Endometrial microvascular endothelial cells (primary cell): ENCODE measurements at regions not wholly inside any gene's neighbourhood (a gene's known extent, or its start where the extent isn't known, plus 50 kb on each side); places are given as distances from the start of the nearest gene placed in this dataset.

ENCODE experiments used
- in situ Hi-C: cut with HindIII; loops from 2 replicates; pipeline ENCODE4 v1.10.0; 2017; ENCODE audit warnings: low sequenced_read_pairs, low pct_unique_long_range_greater_than_20kb; ENCODE audit errors: inconsistent ontology term

DNA sequence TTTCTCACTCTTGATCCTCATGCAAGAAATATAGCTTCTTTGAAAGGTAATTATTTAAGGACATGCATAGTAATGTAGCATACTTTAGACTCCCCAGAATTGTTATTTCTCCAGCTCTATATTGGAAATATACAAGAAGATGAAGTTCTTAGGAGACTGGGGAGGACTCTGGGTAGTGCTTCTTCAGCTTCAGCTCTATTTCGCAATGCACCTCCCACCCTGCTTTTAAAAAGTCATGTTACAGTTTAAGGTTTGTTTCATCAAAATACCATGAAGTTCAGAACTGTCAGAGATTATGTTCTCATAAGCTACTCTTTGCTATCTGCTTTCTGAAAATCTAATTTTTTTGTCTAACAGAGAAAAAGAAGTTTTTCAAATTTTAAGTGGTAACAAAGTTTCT, 586.2 kb upstream of the ADGRL4 start:
- in situ Hi-C loops = no loop called here

GRCh38 chr1:79588719-79589118, 582.2 kb upstream of the ADGRL4 start:
- in situ Hi-C loops = no loop called here

- in situ Hi-C loops = no loop called here
Observed at GRCh38 chr1:79587229-79587628, 580.7 kb upstream of the ADGRL4 start.

DNA sequence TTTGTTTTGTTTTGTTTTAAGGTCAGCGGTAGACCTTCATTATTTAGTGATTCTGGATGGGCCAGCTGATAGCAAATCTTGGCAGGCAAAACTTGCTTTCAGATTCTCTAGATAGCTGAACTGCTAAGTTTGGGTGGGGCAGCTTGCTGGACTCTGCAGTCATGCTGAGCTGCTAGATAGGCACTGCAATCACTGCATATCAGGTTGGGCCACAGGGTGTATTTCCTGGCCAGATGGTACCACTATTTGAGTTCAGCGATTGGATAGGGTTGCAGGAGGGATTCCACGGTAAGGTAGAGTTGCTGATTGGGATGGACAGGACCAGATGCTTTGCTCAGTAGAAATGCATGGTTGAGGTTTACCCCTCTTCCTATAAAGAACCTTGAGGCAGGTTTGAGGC, 579.3 kb upstream of the ADGRL4 start:
- in situ Hi-C loops = no loop called here

- in situ Hi-C loops = no loop called here
Observed at GRCh38 chr1:79575424-79575823, 568.9 kb upstream of the ADGRL4 start.

DNA sequence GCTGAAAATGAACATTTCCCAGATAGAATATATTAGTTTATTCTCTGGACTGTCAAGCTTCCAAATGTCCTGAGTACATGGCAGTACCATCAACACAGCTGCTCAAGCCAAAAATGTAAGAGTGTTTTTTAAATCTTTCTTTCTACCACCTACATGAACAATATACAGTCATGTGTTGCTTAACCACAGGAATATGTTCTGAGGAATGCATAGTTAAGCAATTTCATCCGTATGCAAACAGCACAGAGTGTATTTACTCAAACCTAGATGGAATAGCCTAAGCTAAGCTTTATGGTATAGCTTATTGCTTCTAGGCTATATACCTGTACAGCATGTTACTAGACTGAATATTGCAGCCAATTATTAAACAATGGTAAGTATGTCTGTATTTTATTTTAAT, 561.9 kb upstream of the ADGRL4 start:
- in situ Hi-C loops = no loop called here

DNA sequence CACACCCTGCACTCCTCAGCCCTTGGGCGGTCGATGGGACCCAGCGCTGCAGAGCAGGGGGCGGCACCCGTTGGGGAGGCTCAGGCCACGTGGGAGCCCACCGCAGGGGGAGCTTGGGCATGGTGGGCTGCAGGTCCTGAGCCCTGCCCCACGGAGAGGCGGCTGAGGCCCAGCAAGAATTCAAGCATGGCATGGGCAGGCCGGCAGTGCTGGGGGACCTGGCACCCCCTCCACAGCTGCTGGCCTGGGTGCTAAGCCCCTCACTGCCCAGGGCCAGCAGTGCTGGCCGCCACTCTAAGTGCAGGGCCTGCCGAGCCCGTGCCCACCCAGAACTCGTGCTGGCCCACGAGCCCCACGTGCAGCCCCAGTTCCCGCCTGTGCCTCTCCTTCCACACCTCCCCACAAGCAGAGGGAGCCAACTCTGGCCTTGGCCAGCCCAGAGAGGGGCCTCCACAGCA, 555.0 kb upstream of the ADGRL4 start:
- in situ Hi-C loops = no loop called here

DNA sequence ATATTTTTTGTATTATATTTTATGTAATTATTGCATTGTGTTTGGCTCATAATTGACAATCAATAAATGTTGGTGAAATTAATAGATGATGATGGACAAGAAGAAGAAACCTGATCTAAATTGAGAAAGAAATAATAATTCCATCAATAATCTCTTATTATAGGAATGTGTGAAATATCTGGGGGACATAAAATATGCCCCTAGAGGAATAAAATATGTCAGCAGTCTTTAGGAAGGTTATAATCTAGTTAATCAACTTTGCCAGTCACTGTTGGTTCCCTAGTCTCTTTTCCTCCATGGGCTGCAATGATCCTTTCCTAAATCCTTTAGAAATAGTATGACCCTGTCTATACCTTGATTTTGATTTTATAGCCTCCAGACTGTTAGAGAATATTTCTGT, 549.7 kb upstream of the ADGRL4 start:
- in situ Hi-C loops = no loop called here

GRCh38 chr1:79554688-79555087, 548.2 kb upstream of the ADGRL4 start:
- in situ Hi-C loops = no loop called here

DNA sequence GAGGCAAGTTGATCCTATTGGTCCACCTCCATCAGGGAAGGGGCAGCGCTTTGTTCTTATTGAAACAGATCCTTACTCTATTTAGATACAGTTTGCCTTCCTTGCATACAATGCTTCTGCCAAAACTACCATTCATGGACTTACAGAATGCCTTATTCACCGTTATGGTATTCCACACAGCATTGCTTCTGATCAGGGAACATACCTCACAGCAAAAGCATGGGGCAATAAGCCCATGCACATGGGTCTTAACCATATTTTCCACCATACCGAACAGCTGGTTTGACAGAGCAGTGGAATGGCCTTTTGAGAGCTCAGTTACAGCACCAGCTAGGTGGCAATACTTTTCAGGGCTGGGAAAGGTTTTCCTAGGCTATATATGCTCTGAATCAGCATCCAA, 544.8 kb upstream of the ADGRL4 start:
- in situ Hi-C loops = no loop called here

- in situ Hi-C loops = no loop called here
Observed at GRCh38 chr1:79550402-79550801, 543.9 kb upstream of the ADGRL4 start.

DNA sequence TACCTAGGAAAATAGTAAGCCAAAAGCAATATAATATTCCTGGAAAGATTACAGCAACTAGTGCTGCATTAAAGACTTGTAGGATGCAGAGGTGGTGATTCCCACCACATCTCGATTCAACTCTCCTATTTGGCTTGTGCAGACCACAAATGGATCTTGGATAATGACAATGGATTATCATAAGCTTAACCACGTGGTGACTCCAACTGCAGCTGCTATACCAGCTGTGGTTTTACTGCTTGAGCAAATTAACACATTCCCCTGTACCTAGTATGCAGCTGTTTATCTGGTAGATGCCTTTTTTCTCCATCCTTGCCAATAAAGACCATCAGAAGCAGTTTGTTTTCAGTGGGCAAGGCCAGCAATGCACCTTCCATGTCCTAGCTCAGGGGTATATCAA, 542.7 kb upstream of the ADGRL4 start:
- in situ Hi-C loops = no loop called here

- in situ Hi-C loops = no loop called here
Observed at GRCh38 chr1:79547514-79547913, 541.0 kb upstream of the ADGRL4 start.

DNA sequence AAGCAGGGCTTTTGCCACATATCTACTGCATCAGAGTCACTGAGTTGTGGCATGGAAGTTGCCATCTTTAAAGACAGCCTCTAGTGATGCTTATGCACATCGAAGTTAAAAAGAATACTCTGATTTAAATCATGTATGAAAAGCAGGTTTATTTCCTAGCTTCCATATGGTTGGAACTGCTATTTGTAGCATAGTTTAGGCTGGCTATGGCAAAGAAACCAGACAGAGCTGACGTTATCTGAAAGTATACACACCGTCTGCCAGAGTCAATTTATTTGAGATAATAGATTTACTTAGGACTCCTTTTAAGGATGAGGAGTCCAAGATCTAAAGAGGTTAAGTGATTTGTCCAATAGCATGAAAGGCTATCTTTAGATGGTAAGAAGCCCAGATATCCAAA, 536.9 kb upstream of the ADGRL4 start:
- in situ Hi-C loops = no loop called here

DNA sequence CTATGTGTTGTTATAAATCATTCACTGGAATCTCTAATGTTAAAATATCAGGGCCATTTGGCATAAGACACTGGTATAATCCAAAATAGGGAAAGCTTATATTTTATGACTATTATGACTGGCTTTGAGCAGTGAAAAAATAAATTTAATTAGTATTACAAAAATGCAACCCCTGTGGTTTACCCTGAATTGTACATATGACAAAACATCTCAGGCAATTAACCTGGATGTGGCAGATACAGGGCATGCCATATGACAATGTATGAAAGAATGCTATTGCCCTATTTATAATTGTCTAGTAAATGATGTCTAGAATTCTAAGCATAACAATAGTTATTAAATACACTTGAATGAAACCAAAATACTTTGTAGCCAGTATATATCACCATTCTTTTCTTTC, 532.5 kb upstream of the ADGRL4 start:
- in situ Hi-C loops = no loop called here

DNA sequence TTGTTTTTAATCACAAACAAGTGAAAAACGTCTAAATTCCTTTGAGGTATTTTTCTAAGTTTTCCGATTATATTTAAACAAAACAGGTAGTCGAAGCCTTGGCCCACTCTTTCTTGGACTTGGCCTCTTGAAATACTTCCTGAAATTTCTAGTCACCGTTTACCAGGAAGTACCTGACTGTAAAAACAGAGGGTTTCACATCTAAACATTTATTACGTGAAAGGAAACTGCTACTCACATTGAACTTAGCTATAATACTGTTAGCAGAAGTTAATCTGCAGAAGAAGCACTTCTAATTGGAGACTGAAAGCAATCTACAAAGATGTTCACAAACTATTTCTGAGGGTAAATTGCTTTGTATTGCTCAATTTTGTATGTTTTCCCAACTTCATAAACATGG, 526.0 kb upstream of the ADGRL4 start:
- in situ Hi-C loops = no loop called here

GRCh38 chr1:79531790-79532189, 525.3 kb upstream of the ADGRL4 start:
- in situ Hi-C loops = no loop called here

GRCh38 chr1:79530476-79530875, 523.9 kb upstream of the ADGRL4 start:
- in situ Hi-C loops = no loop called here

GRCh38 chr1:79530055-79530454, 523.5 kb upstream of the ADGRL4 start:
- in situ Hi-C loops = no loop called here

GRCh38 chr1:79524126-79524525, 517.6 kb upstream of the ADGRL4 start:
- in situ Hi-C loops = no loop called here

GRCh38 chr1:79519084-79519760, 512.7 kb upstream of the ADGRL4 start:
- in situ Hi-C loops = no loop called here
